GM23338 (cell line): ENCODE measurements at regions not wholly inside any gene's neighbourhood (a gene's known extent, or its start where the extent isn't known, plus 50 kb on each side); places are given as distances from the start of the nearest gene placed in this dataset.

Source experiments
- ATAC-seq: fragments of 200-7000 bp; cut with Tn5 transposase; 3 replicates; pipeline ENCODE4 v1.9.1; 2020
- DNase-seq: peaks from one replicate; pipeline ENCODE4 v3.0.0-alpha.2; 2015; ENCODE audit warnings: low spot score
- H2AFZ ChIP-seq: fragments of 200-600 bp; sonication (generic); 2 replicates; pipeline ENCODE4 v1.8.0; 2016; ENCODE audit warnings: antibody characterized with exemption, mild to moderate bottlenecking, moderate library complexity
- H3F3A ChIP-seq: fragments of 200-600 bp; sonication (generic); replicated peaks from 2 replicates; pipeline ENCODE4 v1.8.0; 2017; ENCODE audit warnings: antibody characterized with exemption, mixed run types, low read depth
- H3K27ac ChIP-seq: fragments of 200-600 bp; sonication (generic); 2 replicates; pipeline ENCODE4 v1.6.1; 2016; ENCODE audit warnings: low read depth
- H3K27me3 ChIP-seq: fragments of 200-600 bp; sonication (generic); 2 replicates; pipeline ENCODE4 v1.8.0; 2016; ENCODE audit warnings: mild to moderate bottlenecking, mixed run types, moderate library complexity; ENCODE audit not compliant: insufficient read depth
- H3K36me3 ChIP-seq: fragments of 200-600 bp; sonication (generic); 2 replicates; pipeline ENCODE4 v1.8.0; 2016; ENCODE audit warnings: mild to moderate bottlenecking; ENCODE audit not compliant: insufficient read depth
- H3K4me1 ChIP-seq: fragments of 200-600 bp; sonication (generic); 2 replicates; pipeline ENCODE4 v1.8.0; 2016; ENCODE audit warnings: mild to moderate bottlenecking, moderate library complexity; ENCODE audit not compliant: insufficient read depth
- H3K4me2 ChIP-seq: fragments of 200-600 bp; sonication (generic); 2 replicates; pipeline ENCODE4 v1.7.1; 2017; ENCODE audit warnings: mixed run types
- H3K4me3 ChIP-seq: fragments of 200-600 bp; sonication (generic); 2 replicates; pipeline ENCODE4 v1.6.1; 2016; ENCODE audit warnings: mixed run types
- H3K79me2 ChIP-seq: fragments of 200-600 bp; sonication (generic); replicated peaks from 2 replicates; pipeline ENCODE4 v1.8.0; 2017; ENCODE audit warnings: mild to moderate bottlenecking; ENCODE audit not compliant: insufficient read depth
- H3K9me2 ChIP-seq: fragments of 200-600 bp; sonication (generic); 2 replicates; pipeline ENCODE4 v1.8.0; 2017; ENCODE audit not compliant: insufficient read depth
- H4K20me1 ChIP-seq: fragments of 200-600 bp; sonication (generic); replicated peaks from 2 replicates; pipeline ENCODE4 v1.8.0; 2017; ENCODE audit warnings: mild to moderate bottlenecking; ENCODE audit not compliant: insufficient read depth
- H3K27ac Mint-ChIP-seq: 2 replicates; pipeline ENCODE4 v1.8.0; 2020; ENCODE audit warnings: inconsistent platforms, mild to moderate bottlenecking, moderate library complexity, mixed read lengths
- H3K27me3 Mint-ChIP-seq: 3 replicates; pipeline ENCODE4 v1.8.0; 2022; ENCODE audit warnings: low read depth, mild to moderate bottlenecking, moderate library complexity, mixed read lengths, inconsistent platforms; ENCODE audit not compliant: insufficient read depth, poor library complexity
- H3K36me3 Mint-ChIP-seq: 3 replicates; pipeline ENCODE4 v1.8.0; 2021; ENCODE audit warnings: low read depth, mild to moderate bottlenecking, inconsistent platforms, moderate library complexity, mixed read lengths
- H3K4me1 Mint-ChIP-seq: 3 replicates; pipeline ENCODE4 v1.8.0; 2020; ENCODE audit warnings: mild to moderate bottlenecking, inconsistent platforms, mixed read lengths
- H3K4me3 Mint-ChIP-seq: 3 replicates; pipeline ENCODE4 v1.8.0; 2021; ENCODE audit warnings: moderate library complexity, mild to moderate bottlenecking, inconsistent platforms, mixed read lengths
- H3K9me3 Mint-ChIP-seq: 3 replicates; pipeline ENCODE4 v1.8.0; 2020; ENCODE audit warnings: moderate library complexity, mild to moderate bottlenecking, inconsistent platforms, mixed read lengths
- CREB1 ChIP-seq: fragments of 250-450 bp; sonication (Bioruptor Pico); IDR thresholded peaks from 2 replicates; pipeline ENCODE4 v1.5.0; 2020; ENCODE audit warnings: low read depth, mild to moderate bottlenecking, moderate library complexity
- EZH2 ChIP-seq: fragments of 200-600 bp; sonication (generic); IDR thresholded peaks from one replicate; pipeline ENCODE4 v1.8.0; 2017; ENCODE audit warnings: antibody characterized with exemption, mild to moderate bottlenecking, low read depth; ENCODE audit not compliant: unreplicated experiment
- EZH2phosphoT487 ChIP-seq: fragments of 200-600 bp; sonication (generic); IDR thresholded peaks from one replicate; pipeline ENCODE4 v1.8.1; 2018; ENCODE audit warnings: antibody characterized with exemption; ENCODE audit not compliant: unreplicated experiment
- JUNB ChIP-seq: IDR thresholded peaks from one replicate; pipeline ENCODE4 v1.6.1; 2016; ENCODE audit warnings: antibody characterized with exemption; ENCODE audit not compliant: unreplicated experiment
- NANOG ChIP-seq: IDR thresholded peaks from 2 replicates; pipeline ENCODE4 v1.6.1; 2016; ENCODE audit warnings: antibody characterized with exemption, borderline replicate concordance
- POLR2AphosphoS5 ChIP-seq: IDR thresholded peaks from 2 replicates; pipeline ENCODE4 v1.6.1; 2016; ENCODE audit warnings: antibody characterized with exemption, low read depth
- STAT1 ChIP-seq: IDR thresholded peaks from one replicate; pipeline ENCODE4 v1.6.1; 2016; ENCODE audit warnings: antibody characterized with exemption; ENCODE audit not compliant: unreplicated experiment
- ZNF114 ChIP-seq: fragments of 250-450 bp; sonication (Bioruptor Pico); IDR thresholded peaks from 2 replicates; pipeline ENCODE4 v1.5.0; 2020; ENCODE audit warnings: mild to moderate bottlenecking, moderate library complexity
- ZNF331 ChIP-seq: fragments of 250-450 bp; sonication (Bioruptor Pico); IDR thresholded peaks from 2 replicates; pipeline ENCODE4 v1.5.0; 2020; ENCODE audit warnings: low read depth, mild to moderate bottlenecking, moderate library complexity
- ZNF462 ChIP-seq: fragments of 250-450 bp; sonication (Bioruptor Pico); IDR thresholded peaks from 2 replicates; pipeline ENCODE4 v1.5.0; 2020; ENCODE audit warnings: mild to moderate bottlenecking, moderate library complexity
- TF ChIP-seq, protein P1 (sequence below): IDR thresholded peaks from one replicate; pipeline ENCODE4 v1.6.1; 2018; ENCODE audit warnings: antibody characterized with exemption; ENCODE audit not compliant: unreplicated experiment
- TF ChIP-seq, protein P2 (sequence below), 2 experiments: fragments of 200-600 bp in 1 of 2; sonication (generic) in 1 of 2; conservative IDR thresholded peaks; 2 replicates each; pipeline versions ENCODE4 v1.5.1 to v1.6.1; 2016 to 2017; ENCODE audit warnings: antibody characterized with exemption in 2 of 2, low read depth in 2 of 2, mild to moderate bottlenecking in 2 of 2, moderate library complexity in 1 of 2
- TF ChIP-seq, protein P3 (sequence below): IDR thresholded peaks from 2 replicates; pipeline ENCODE4 v1.6.1; 2016; ENCODE audit warnings: antibody characterized with exemption

DNA sequence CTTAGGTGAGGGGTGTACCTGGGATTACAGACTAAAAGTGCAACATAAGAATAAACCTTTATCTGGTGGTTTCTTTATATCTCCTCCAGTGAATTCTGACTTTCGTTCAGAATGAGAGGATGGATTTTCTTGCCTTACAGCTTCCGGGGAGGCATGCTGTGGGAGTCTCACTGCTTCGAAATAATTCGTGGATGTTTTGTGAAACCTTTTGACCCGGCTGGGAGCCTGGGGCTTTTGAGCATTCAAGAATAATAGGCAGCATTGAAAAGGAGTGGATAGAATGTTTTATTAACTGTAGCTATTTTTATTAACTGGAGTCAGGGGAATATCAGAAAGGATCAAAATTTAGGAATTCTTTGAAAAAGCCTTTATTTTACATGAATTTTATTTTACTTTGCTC lies 149.1 kb downstream of the RWDD3 start:
- ATAC-seq, result no peak
- Mint-ChIP-seq H3K4me1 (peaks cover 7% of the 10 kb centered on the region), H3K9me3 (no peaks in the 10 kb centered on the region; the same call in 2 of the 3 replicates), H3K4me3 (no peak overlapping the region), H3K36me3 (no peaks in the 10 kb centered on the region), H3K27ac (no peak overlapping the region), H3K27me3 (no peaks in the 10 kb centered on the region)
- no peak for DNase-seq
- Histone ChIP-seq H3K36me3 (no peaks in the 10 kb centered on the region), H3K4me2 (no peak overlapping the region), H3K4me1 (no peaks in the 10 kb centered on the region), H3K9me2 (peaks cover 23% of the 10 kb centered on the region; the same call in 1 of the 2 replicates), H3K4me3 (no peak overlapping the region), H3F3A (no peaks in the 10 kb centered on the region), H3K79me2 (no peaks in the 10 kb centered on the region), H2AFZ (no peak overlapping the region), H4K20me1 (no peaks in the 10 kb centered on the region), H3K27me3 (no peaks in the 10 kb centered on the region), H3K27ac (no peak overlapping the region)
- no peak for TF ChIP-seq ZNF114
- no peak for TF ChIP-seq ZNF331 (CRISPR knock-in tag)
- no peak for TF ChIP-seq EZH2
- no peak for TF ChIP-seq JUNB
- TF ChIP-seq POLR2AphosphoS5, result no peak
- TF ChIP-seq STAT1, result no peak
- no peak for TF ChIP-seq NANOG
- TF ChIP-seq CREB1 (CRISPR knock-in tag), result no peak
- TF ChIP-seq ZNF462 (CRISPR knock-in tag), result no peak
- TF ChIP-seq, protein P1, sequence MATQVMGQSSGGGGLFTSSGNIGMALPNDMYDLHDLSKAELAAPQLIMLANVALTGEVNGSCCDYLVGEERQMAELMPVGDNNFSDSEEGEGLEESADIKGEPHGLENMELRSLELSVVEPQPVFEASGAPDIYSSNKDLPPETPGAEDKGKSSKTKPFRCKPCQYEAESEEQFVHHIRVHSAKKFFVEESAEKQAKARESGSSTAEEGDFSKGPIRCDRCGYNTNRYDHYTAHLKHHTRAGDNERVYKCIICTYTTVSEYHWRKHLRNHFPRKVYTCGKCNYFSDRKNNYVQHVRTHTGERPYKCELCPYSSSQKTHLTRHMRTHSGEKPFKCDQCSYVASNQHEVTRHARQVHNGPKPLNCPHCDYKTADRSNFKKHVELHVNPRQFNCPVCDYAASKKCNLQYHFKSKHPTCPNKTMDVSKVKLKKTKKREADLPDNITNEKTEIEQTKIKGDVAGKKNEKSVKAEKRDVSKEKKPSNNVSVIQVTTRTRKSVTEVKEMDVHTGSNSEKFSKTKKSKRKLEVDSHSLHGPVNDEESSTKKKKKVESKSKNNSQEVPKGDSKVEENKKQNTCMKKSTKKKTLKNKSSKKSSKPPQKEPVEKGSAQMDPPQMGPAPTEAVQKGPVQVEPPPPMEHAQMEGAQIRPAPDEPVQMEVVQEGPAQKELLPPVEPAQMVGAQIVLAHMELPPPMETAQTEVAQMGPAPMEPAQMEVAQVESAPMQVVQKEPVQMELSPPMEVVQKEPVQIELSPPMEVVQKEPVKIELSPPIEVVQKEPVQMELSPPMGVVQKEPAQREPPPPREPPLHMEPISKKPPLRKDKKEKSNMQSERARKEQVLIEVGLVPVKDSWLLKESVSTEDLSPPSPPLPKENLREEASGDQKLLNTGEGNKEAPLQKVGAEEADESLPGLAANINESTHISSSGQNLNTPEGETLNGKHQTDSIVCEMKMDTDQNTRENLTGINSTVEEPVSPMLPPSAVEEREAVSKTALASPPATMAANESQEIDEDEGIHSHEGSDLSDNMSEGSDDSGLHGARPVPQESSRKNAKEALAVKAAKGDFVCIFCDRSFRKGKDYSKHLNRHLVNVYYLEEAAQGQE, result no peak
- TF ChIP-seq, protein P2, sequence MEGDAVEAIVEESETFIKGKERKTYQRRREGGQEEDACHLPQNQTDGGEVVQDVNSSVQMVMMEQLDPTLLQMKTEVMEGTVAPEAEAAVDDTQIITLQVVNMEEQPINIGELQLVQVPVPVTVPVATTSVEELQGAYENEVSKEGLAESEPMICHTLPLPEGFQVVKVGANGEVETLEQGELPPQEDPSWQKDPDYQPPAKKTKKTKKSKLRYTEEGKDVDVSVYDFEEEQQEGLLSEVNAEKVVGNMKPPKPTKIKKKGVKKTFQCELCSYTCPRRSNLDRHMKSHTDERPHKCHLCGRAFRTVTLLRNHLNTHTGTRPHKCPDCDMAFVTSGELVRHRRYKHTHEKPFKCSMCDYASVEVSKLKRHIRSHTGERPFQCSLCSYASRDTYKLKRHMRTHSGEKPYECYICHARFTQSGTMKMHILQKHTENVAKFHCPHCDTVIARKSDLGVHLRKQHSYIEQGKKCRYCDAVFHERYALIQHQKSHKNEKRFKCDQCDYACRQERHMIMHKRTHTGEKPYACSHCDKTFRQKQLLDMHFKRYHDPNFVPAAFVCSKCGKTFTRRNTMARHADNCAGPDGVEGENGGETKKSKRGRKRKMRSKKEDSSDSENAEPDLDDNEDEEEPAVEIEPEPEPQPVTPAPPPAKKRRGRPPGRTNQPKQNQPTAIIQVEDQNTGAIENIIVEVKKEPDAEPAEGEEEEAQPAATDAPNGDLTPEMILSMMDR (conservative IDR thresholded peaks at IDR 0.05; ENCODE audit: low read depth in 2 of 2), result no peak
- no peak for TF ChIP-seq EZH2phosphoT487
- TF ChIP-seq, protein P3, sequence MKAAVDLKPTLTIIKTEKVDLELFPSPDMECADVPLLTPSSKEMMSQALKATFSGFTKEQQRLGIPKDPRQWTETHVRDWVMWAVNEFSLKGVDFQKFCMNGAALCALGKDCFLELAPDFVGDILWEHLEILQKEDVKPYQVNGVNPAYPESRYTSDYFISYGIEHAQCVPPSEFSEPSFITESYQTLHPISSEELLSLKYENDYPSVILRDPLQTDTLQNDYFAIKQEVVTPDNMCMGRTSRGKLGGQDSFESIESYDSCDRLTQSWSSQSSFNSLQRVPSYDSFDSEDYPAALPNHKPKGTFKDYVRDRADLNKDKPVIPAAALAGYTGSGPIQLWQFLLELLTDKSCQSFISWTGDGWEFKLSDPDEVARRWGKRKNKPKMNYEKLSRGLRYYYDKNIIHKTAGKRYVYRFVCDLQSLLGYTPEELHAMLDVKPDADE, result no peak
